ENCODE measurements at regions not wholly inside any gene's neighbourhood (a gene's known extent, or its start where the extent isn't known, plus 50 kb on each side); places are given as distances from the start of the nearest gene placed in this dataset.

- no peak for DNase-seq
Measured at GRCh38 chr10:36351159-36351558, 709.1 kb upstream of the FZD8 start.

- no peak for DNase-seq
Measured at GRCh38 chr10:36349445-36350078, 707.5 kb upstream of the FZD8 start.

- DNase-seq, result no peak
Measured at GRCh38 chr10:36345807-36346206, 703.7 kb upstream of the FZD8 start.

GRCh38 chr10:36345175-36345533 is 703.1 kb upstream of the FZD8 start:
- DNase-seq, result no peak

GRCh38 chr10:36344240-36345174 is 702.4 kb upstream of the FZD8 start:
- DNase-seq, result no peak

- DNase-seq, result no peak
Measured at GRCh38 chr10:36342781-36343180, 700.7 kb upstream of the FZD8 start.

- no peak for DNase-seq
Measured at GRCh38 chr10:36341471-36341870, 699.4 kb upstream of the FZD8 start.

- DNase-seq, result no peak
Measured at GRCh38 chr10:36336315-36336714, 694.2 kb upstream of the FZD8 start.

- DNase-seq, result no peak
Measured at GRCh38 chr10:36333446-36333845, 691.4 kb upstream of the FZD8 start.

GRCh38 chr10:36332926-36333325 is 690.8 kb upstream of the FZD8 start:
- DNase-seq, result no peak

GRCh38 chr10:36331121-36331520 is 689.0 kb upstream of the FZD8 start:
- DNase-seq, result no peak

GRCh38 chr10:36325815-36326214 is 683.7 kb upstream of the FZD8 start:
- DNase-seq, result no peak

GRCh38 chr10:36324831-36325230 is 682.7 kb upstream of the FZD8 start:
- DNase-seq, result no peak

- DNase-seq, result no peak
Measured at GRCh38 chr10:36313142-36313541, 671.0 kb upstream of the FZD8 start.

GRCh38 chr10:36303896-36304295 is 661.8 kb upstream of the FZD8 start:
- DNase-seq, result no peak

- no peak for DNase-seq
Measured at GRCh38 chr10:36302086-36302485, 660.0 kb upstream of the FZD8 start.

GRCh38 chr10:36301539-36301938 is 659.4 kb upstream of the FZD8 start:
- DNase-seq, result no peak

GRCh38 chr10:36301139-36301538 is 659.0 kb upstream of the FZD8 start:
- DNase-seq, result no peak

GRCh38 chr10:36283827-36284226 is 641.7 kb upstream of the FZD8 start:
- DNase-seq, result no peak

- no peak for DNase-seq
Measured at GRCh38 chr10:36281831-36282331, 639.8 kb upstream of the FZD8 start.

- no peak for DNase-seq
Measured at GRCh38 chr10:36280890-36281499, 638.9 kb upstream of the FZD8 start.

GRCh38 chr10:36280321-36280741 is 638.2 kb upstream of the FZD8 start:
- DNase-seq, result no peak

GRCh38 chr10:36278176-36278575 is 636.1 kb upstream of the FZD8 start:
- DNase-seq, result no peak

- no peak for DNase-seq
Measured at GRCh38 chr10:36277459-36277858, 635.4 kb upstream of the FZD8 start.

Data from DMS 273 treated with DMSO at 0.1 percent for 48 hours (cell line).